ENCODE measurements at regions not wholly inside any gene's neighbourhood (a gene's known extent, or its start where the extent isn't known, plus 50 kb on each side); places are given as distances from the start of the nearest gene placed in this dataset.

GRCh38 chr3:106691476-106691875 lies 685.8 kb upstream of the CCDC54 start:
- TF ChIP-seq POLR2AphosphoS5 (IDR thresholded peaks at IDR 0.05) (no peak), POLR2A (IDR thresholded peaks at IDR 0.05; ENCODE audit: low read depth) (no peak)
- TF ChIP-seq, protein P1, sequence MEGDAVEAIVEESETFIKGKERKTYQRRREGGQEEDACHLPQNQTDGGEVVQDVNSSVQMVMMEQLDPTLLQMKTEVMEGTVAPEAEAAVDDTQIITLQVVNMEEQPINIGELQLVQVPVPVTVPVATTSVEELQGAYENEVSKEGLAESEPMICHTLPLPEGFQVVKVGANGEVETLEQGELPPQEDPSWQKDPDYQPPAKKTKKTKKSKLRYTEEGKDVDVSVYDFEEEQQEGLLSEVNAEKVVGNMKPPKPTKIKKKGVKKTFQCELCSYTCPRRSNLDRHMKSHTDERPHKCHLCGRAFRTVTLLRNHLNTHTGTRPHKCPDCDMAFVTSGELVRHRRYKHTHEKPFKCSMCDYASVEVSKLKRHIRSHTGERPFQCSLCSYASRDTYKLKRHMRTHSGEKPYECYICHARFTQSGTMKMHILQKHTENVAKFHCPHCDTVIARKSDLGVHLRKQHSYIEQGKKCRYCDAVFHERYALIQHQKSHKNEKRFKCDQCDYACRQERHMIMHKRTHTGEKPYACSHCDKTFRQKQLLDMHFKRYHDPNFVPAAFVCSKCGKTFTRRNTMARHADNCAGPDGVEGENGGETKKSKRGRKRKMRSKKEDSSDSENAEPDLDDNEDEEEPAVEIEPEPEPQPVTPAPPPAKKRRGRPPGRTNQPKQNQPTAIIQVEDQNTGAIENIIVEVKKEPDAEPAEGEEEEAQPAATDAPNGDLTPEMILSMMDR (IDR thresholded peaks at IDR 0.05): no peak

Data from esophagus muscularis mucosa (tissue), 3 donors.